ENCODE measurements at regions not wholly inside any gene's neighbourhood (a gene's known extent, or its start where the extent isn't known, plus 50 kb on each side); places are given as distances from the start of the nearest gene placed in this dataset.
A peak's percentile ranks its signal among the peaks of the same experiment; 100 is the strongest.

- Histone ChIP-seq H3K4me2 (ENCODE audit: low read depth, low read length, poor library complexity, severe bottlenecking) (no peak overlapping the region), H3K9me2 (replicated peaks; ENCODE audit: low read depth, low read length) (no peaks in the 10 kb centered on the region), H2AFZ (ENCODE audit: low read length) (no peak overlapping the region), H3K9me3 (ENCODE audit: insufficient read depth, low read depth, low read length) (peaks cover 6% of the 10 kb centered on the region; the same call in 1 of the 2 replicates), H3K79me2 (ENCODE audit: insufficient read depth, low read length) (no peaks in the 10 kb centered on the region), H3F3A (ENCODE audit: low read depth) (peaks cover 10% of the 10 kb centered on the region), H4K20me1 (ENCODE audit: insufficient read depth, low read length, poor library complexity, severe bottlenecking) (no peaks in the 10 kb centered on the region), H3K9ac (ENCODE audit: low read depth, low read length, poor library complexity, severe bottlenecking) (no peak overlapping the region), H3K27me3 (ENCODE audit: insufficient read depth, low read length, poor library complexity, severe bottlenecking) (no peaks in the 10 kb centered on the region), H3K36me3 (ENCODE audit: insufficient read depth, low read length) (no peaks in the 10 kb centered on the region), H3K4me3 (ENCODE audit: low read length, poor library complexity, severe bottlenecking) (no peak overlapping the region), H3K4me1 (ENCODE audit: insufficient read depth, low read length, poor library complexity, severe bottlenecking) (peaks cover 25% of the 10 kb centered on the region)
- TF ChIP-seq CTCF (conservative IDR thresholded peaks at IDR 0.05; ENCODE audit: low read length) (no peak), EZH2phosphoT487 (IDR thresholded peaks at IDR 0.05; ENCODE audit: borderline replicate concordance) (no peak)
Observed at GRCh38 chr5:82679660-82680059, 397.5 kb downstream of the TMEM167A start.

- Histone ChIP-seq H4K20me1 (ENCODE audit: insufficient read depth, low read length, poor library complexity, severe bottlenecking) (no peaks in the 10 kb centered on the region), H3F3A (ENCODE audit: low read depth) (peaks cover 10% of the 10 kb centered on the region), H3K36me3 (ENCODE audit: insufficient read depth, low read length) (no peaks in the 10 kb centered on the region), H2AFZ (ENCODE audit: low read length) (no peak overlapping the region), H3K4me3 (ENCODE audit: low read length, poor library complexity, severe bottlenecking) (peak overlapping the region; percentile 63), H3K4me2 (ENCODE audit: low read depth, low read length, poor library complexity, severe bottlenecking) (peak overlapping the region; percentile 78), H3K9me3 (ENCODE audit: insufficient read depth, low read depth, low read length) (peaks cover 3% of the 10 kb centered on the region; the same call in 1 of the 2 replicates), H3K27me3 (ENCODE audit: insufficient read depth, low read length, poor library complexity, severe bottlenecking) (no peaks in the 10 kb centered on the region), H3K4me1 (ENCODE audit: insufficient read depth, low read length, poor library complexity, severe bottlenecking) (peaks cover 41% of the 10 kb centered on the region), H3K9me2 (replicated peaks; ENCODE audit: low read depth, low read length) (no peaks in the 10 kb centered on the region), H3K79me2 (ENCODE audit: insufficient read depth, low read length) (no peaks in the 10 kb centered on the region), H3K9ac (ENCODE audit: low read depth, low read length, poor library complexity, severe bottlenecking) (no peak overlapping the region)
- TF ChIP-seq CTCF (conservative IDR thresholded peaks at IDR 0.05; ENCODE audit: low read length) (no peak), EZH2phosphoT487 (IDR thresholded peaks at IDR 0.05; ENCODE audit: borderline replicate concordance) (no peak)
Observed at GRCh38 chr5:82676661-82677060, 398.5 kb upstream of the RPS23 start.

GRCh38 chr5:82674671-82675070, 396.5 kb upstream of the RPS23 start:
- Histone ChIP-seq H3K4me1 (ENCODE audit: insufficient read depth, low read length, poor library complexity, severe bottlenecking) (peaks cover 41% of the 10 kb centered on the region), H3F3A (ENCODE audit: low read depth) (peaks cover 10% of the 10 kb centered on the region), H3K4me3 (ENCODE audit: low read length, poor library complexity, severe bottlenecking) (no peak overlapping the region), H3K9me2 (replicated peaks; ENCODE audit: low read depth, low read length) (no peaks in the 10 kb centered on the region), H3K36me3 (ENCODE audit: insufficient read depth, low read length) (no peaks in the 10 kb centered on the region), H2AFZ (ENCODE audit: low read length) (no peak overlapping the region), H3K27me3 (ENCODE audit: insufficient read depth, low read length, poor library complexity, severe bottlenecking) (no peaks in the 10 kb centered on the region), H3K4me2 (ENCODE audit: low read depth, low read length, poor library complexity, severe bottlenecking) (no peak overlapping the region), H3K9ac (ENCODE audit: low read depth, low read length, poor library complexity, severe bottlenecking) (no peak overlapping the region), H3K9me3 (ENCODE audit: insufficient read depth, low read depth, low read length) (no peaks in the 10 kb centered on the region), H4K20me1 (ENCODE audit: insufficient read depth, low read length, poor library complexity, severe bottlenecking) (no peaks in the 10 kb centered on the region), H3K79me2 (ENCODE audit: insufficient read depth, low read length) (no peaks in the 10 kb centered on the region)
- no peak for TF ChIP-seq EZH2phosphoT487 (IDR thresholded peaks at IDR 0.05; ENCODE audit: borderline replicate concordance)
- TF ChIP-seq CTCF (conservative IDR thresholded peaks at IDR 0.05; ENCODE audit: low read length), result no peak

Data from Loucy (cell line).